ENCODE measurements at regions not wholly inside any gene's neighbourhood (a gene's known extent, or its start where the extent isn't known, plus 50 kb on each side); places are given as distances from the start of the nearest gene placed in this dataset.
"Not testable (repeated sequence)": the region's sequence is repeated elsewhere in the genome, so short reads cannot be mapped to it uniquely, and the experiment has no call there.

GRCh38 chrX:153251952-153252351 is 69.6 kb downstream of the PNMA6F start:
- TF ChIP-seq, protein P1, sequence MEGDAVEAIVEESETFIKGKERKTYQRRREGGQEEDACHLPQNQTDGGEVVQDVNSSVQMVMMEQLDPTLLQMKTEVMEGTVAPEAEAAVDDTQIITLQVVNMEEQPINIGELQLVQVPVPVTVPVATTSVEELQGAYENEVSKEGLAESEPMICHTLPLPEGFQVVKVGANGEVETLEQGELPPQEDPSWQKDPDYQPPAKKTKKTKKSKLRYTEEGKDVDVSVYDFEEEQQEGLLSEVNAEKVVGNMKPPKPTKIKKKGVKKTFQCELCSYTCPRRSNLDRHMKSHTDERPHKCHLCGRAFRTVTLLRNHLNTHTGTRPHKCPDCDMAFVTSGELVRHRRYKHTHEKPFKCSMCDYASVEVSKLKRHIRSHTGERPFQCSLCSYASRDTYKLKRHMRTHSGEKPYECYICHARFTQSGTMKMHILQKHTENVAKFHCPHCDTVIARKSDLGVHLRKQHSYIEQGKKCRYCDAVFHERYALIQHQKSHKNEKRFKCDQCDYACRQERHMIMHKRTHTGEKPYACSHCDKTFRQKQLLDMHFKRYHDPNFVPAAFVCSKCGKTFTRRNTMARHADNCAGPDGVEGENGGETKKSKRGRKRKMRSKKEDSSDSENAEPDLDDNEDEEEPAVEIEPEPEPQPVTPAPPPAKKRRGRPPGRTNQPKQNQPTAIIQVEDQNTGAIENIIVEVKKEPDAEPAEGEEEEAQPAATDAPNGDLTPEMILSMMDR (IDR thresholded peaks at IDR 0.05) = not testable (repeated sequence)
- TF ChIP-seq POLR2A (IDR thresholded peaks at IDR 0.05) = not testable (repeated sequence)

Data from adrenal gland (tissue), 5 donors.